Posterior cingulate gyrus (tissue), 11 donors: ENCODE measurements at regions not wholly inside any gene's neighbourhood (a gene's known extent, or its start where the extent isn't known, plus 50 kb on each side); places are given as distances from the start of the nearest gene placed in this dataset.
"Not testable (repeated sequence)": the region's sequence is repeated elsewhere in the genome, so short reads cannot be mapped to it uniquely, and the experiment has no call there.

Source experiments
- DNase-seq, 10 donors: peaks; one replicate each; pipeline versions ENCODE4 v3.0.0 to v3.0.0-alpha.2; 2020 to 2021; ENCODE audit warnings: mixed read lengths in 3 of 10
- intact Hi-C: fragments of 100-400 bp; cut with DNase I; formaldehyde crosslinking; loops from one replicate; pipeline ENCODE4 v1.15.1; 2023

DNA sequence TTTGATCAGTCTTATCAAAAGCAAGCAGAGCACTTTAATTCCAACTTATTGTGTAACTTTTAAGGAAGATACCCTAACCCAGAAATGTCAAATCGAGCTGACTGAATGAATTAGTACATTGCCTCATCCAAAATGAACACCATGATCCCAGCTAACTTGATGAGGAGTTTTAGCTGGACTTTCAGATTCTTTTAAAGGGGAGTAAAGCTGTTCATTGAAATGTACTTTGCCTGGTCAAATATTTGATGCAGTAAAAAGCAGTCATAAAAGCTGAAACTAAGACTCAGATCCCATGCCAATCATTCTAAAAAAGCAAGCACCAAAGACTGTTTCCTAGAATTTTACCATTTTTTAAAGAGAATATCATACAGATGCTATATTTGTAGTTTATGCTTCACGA, 114.1 kb downstream of the FSCB start:
- intact Hi-C loops: no loop called here
- DNase-seq: no peak

DNA sequence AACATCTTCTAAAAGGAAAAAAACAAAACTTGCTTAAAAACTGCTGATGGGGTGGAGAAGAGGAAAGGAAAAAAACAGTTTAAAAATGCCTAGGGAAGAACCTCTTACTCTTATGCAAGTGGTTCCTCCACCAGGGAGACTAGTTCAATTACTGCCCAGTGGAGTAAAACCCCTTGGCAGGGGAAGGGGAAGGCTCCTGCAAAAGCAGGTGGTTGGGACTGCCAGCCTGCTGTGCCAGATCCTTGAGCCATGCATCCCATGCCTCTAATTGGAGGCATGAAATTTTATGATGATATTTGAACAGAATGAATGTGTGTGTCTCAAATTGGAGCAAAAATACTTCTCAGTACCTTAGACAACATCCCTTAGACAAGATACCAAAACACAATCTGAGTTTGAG, 118.8 kb downstream of the FSCB start:
- intact Hi-C loops: no loop called here
- no peak for DNase-seq

DNA sequence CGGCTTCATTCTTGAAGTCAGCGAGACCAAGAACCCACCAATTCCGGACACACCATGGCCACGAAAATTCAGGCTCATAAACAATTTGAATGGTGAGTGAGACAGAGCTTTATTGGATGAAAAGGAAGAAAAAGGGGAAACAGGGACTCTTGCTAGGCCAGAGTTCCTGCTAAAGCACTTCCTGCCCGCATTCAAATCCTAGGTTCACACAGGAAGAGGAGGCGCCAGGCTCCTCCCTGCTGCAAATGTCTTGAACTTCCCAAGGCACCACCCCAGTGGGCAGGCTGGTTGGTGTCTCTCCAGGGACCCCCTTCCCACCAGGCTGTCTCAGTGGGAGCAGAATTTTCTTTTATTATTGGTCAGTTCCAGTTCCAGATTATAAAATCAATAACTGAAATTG, 121.2 kb downstream of the FSCB start:
- DNase-seq: no peak

DNA sequence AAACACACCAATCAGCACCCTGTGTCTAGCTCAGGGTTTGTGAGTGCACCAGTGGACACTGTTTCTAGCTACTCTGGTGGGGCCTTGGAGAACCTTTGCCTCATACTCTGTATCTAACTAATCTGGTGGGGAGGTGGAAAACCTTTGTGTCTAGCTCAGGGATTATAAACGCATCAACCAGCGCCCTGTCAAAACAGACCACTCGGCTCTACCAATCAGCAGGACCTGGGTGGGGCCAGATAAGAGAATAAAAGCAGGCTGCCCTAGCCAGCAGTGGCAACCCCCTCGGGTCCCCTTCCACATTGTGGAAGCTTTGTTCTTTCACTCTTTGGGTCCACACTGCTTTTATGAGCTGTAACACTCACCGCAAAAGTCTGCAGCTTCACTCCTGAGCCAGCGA, 121.8 kb downstream of the FSCB start:
- DNase-seq, intact Hi-C loops: not testable (repeated sequence)

More for the DNA sequence above, 121.2 kb downstream of the FSCB start:
- intact Hi-C loops: no loop called here

DNA sequence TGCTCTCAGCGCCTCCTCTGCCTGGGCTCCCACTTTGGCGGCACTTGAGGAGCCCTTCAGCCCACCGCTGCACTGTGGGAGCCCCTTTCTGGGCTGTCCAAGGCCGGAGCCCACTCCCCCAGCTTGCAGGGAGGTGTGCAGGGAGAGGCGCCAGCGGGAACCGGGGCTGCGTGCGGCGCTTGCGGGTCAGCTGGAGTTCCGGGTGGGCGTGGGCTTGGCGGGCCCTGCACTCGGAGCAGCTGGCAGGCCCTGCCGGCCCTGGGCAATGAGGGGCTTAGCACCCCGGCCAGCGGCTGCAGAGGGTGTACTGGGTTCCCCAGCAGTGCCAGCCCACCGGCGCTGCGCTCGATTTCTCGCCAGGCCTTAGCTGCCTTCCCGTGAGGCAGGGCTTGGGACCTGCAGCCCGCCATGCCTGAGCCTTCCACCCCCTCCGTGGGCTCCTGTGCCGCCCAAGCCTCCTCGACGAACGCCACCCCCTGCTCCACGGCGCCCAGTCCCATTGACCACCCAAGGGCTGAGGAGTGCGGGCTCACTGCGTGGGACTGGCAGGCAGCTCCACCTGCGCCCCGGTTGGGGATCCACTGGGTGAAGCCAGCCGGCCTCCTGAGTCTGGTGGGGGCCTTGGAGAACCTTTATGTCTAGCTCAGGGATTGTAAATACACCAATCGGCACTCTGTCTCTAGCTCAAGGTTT, 122.3 kb downstream of the FSCB start:
- intact Hi-C loops: not testable (repeated sequence)

DNA sequence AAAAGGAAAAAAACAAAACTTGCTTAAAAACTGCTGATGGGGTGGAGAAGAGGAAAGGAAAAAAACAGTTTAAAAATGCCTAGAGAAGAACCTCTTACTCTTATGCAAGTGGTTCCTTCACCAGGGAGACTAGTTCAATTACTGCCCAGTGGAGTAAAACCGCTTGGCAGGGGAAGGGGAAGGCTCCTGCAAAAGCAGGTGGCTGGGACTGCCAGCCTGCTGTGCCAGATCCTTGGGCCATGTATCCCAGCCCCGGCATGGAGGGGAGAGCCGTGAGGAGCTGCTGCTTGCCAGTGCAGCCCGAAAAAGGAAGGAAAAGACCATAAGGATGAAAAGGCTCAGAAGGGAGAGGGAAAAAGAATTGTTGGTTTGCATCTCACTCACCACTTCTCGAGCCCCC, 123.0 kb downstream of the FSCB start:
- intact Hi-C loops: no loop called here
- DNase-seq: peak in 1 of 10 donors; percentile 59

More for the DNA sequence above, 122.3 kb downstream of the FSCB start:
- peak in 2 of 10 donors; percentile 80 to 85 for DNase-seq

DNA sequence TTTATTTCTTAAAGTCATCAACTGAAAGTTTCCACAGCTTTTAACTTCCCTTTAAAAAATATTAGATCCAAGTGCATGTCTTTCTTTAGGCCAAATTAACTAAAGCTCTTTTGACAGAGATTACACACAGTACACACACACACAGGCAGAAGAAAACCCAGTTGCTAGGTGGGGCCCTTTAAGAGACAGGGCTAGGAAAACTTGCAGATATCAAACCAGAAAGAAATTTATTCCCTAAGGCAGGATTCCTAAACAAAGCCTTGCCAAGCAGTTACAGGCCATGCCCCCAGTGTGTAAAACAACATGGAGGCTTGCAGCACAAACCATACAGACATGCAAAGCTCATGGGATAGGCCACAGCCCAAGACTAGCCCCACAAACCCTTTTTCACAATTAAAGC, 123.4 kb downstream of the FSCB start:
- DNase-seq: no peak
- intact Hi-C loops: no loop called here

DNA sequence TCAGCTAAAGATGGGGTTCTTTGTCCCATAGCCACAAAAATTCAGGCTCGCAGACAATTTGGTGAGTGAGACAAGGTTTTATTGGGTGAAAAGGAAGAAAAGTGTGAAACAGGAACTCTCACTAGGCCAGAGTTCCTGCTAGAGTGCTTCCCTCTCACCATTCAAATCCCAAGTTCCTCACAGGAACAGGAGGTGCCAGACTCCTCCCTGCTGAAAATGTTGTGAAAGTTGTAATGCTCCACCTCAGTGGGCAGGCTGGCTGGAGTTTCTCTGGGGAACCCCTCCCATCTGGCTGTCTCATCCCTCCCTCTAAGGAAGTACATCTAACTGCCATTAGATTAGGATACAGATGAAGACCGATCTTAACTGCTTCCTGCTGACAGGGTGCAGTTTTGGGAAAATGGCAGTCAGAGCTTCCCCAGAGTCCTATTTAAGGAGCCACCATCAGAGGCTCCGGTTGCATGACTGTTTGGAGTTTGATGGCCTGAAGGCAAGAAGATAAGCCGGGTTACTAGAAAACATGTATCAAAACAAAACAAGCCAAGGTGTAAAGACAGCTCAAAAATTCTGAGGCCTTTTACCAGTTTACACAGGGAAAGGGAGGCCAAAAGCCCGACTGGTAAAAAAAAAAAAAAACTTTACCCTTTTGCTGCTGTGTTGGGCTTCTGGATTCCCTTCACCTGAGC, 127.6 kb downstream of the FSCB start:
- intact Hi-C loops: no loop called here

DNA sequence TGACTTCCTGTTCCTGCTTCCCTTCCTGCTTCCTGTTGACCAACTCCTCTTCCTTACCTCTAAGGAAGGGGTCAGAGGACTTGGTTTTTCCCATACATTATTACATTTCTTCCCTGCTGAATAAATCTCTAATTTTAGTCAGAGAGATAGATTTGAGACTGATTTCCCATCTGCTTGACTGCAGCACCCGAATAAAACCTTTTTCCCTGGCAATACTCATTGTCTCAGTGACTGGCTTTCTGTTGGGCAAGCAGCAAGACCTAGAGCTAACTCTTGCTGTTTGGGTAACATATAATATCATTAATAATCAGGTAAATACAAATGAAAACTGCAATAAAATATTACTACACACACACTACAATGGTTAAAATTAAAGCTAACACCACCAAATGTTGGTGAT, 132.2 kb downstream of the FSCB start:
- DNase-seq: no peak
- intact Hi-C loops: no loop called here

More for the DNA sequence above, 127.6 kb downstream of the FSCB start:
- DNase-seq: no peak

DNA sequence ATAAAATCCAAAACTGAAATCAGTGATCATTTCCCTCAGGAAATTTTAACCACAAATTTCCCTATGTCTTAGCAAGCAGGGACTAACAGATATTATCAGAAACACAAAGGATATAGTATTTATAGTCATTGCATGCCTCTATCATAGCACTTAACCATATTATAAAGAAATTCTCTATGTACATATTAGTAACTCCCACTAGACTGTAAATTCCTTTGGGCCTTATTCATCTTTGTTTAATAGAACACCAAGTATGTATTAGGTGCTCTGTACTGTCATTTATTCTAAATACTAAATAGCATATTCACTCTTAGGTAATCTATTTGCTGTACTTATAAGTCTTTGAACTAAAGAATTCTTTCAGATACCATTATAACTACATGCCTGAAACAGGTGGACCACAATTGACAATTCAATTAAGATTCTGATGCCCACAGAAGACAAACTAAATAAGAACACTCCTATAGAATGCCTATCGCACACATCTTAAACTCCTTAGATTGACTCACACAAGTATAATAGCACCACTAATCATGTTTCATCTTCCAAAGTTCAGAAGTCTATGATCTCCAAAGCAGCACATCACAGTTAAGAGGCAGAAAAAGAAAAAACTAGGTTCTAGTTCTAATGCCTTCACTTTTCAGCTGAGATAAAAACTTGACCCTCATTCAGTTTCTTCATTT, 134.1 kb downstream of the FSCB start:
- intact Hi-C loops: no loop called here
- no peak for DNase-seq

DNA sequence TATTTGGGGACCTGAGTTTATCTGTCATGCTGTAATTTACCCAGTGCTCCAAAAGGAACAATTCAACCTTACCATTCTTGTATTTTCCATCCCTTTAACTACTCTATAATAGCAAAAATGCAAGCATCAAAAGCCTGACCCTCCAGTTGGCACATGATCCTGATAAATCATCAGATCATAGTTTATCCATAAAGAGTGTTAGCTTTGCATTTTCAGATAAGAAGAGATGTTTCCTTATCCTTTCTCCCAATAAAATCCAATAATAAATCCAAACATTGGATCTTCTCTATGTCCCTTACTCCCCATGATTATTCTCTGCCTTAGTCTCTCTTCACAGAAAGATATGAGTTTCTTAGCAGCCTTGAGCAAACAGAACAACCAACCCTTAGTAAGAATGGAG, 134.9 kb downstream of the FSCB start:
- no peak for DNase-seq
- intact Hi-C loops: no loop called here

DNA sequence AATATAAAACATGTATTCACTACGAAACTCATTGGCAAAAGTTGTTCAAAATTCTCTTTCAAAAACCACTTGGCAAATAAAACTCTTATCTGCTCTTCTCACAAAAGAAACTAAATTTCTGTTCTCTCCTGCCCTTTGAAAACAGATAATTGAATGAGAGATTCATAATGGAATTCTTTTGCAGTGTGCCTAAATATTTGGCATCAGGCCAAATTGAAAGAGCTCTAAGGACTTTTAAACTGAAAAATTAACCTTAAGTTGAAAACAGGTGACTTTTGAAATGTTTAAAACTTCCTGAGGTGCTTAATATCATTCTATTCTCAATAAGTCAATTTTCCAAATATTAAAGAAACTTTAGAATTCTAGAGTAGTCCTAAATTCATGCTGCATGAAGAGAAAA, 136.4 kb downstream of the FSCB start:
- no peak for DNase-seq
- intact Hi-C loops: no loop called here

DNA sequence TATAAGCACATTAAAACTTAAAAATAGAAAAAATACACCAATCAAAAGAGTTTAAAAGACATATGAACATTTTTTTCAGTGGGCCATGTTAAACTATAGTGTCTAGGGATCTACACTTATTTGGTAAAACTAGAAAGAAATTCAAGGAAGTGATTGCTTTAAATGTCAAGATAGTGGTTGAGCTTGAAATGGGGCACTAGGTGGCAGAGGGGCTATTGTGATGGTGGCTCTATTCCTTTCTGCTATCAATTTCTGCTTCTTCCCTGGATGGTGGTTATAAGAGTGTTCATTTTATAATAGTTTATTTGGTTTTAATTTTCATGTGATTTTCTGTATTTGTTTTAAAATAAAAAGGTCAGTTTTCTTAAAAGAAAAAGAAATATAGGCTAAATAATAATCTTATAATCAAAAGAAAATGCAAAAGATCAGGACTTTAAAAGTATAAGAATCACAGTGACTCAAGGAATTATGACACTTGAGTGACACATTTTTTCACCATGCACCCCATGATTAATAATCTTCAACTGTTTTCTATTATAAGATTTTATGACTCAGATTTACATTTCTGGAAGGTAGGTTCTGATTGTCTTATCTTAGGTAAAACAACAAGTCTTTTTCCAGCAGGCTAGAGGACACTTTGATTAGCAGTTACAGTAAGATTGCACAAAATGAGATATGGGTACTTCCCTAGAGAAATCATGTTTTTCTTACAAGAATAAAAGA, 137.5 kb downstream of the FSCB start:
- DNase-seq: no peak
- intact Hi-C loops: no loop called here

DNA sequence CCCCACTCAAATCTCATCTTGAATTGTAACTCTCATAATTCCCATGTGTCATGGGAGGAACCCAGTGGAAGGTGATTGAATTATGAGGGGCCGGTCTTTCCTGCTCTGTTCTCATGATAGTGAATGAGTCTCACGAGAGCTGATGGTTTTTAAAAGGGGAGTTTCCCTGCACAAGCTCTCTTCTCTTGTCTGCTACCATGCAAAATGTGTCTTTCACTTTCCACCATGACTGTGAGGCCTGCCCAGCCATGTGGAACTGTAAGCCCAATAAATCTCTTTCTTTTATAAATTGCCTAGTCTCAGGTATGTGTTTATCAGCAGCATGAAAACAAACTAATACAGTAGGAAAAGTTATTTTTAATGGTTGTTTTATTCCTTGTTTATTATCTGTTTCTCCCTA, 146.0 kb downstream of the FSCB start:
- DNase-seq: no peak
- intact Hi-C loops: no loop called here

DNA sequence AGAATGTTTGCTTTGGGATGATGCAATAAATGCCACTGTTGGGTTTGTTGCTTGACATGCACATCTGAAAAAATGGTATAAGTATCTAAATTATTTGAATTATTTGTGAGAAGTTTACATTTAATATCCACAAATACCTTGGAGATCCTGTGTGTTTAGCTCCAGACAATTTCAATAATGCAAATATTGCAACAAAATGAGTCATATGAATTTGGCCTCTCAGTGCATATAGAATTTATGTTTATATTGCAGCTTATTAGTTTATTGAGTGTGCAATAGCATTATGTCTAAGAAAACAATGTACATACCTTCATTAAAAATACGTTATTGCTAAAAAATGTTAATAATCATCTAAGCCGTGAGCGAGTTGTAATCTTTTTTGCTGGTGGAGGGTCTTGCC, 153.3 kb downstream of the FSCB start:
- no peak for DNase-seq
- intact Hi-C loops: no loop called here

DNA sequence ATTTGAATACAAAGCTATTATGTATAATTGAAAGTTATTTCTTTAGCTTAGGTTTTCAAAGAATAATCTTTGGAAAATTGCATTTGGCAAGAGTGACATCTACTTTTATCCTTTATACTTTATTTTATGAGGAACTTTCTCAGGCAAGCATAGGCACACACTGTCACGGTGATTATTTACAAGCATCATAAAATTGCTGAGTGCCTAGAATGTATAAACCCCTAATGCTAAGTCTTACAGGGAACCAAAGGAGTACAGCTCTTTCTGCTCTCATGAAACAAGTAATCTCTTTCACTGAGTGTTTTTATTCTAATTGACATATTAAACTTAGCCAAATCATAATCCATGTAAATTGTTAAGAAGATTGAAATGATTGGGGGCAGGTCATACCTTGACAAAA, 154.9 kb downstream of the FSCB start:
- no peak for DNase-seq
- intact Hi-C loops: no loop called here

DNA sequence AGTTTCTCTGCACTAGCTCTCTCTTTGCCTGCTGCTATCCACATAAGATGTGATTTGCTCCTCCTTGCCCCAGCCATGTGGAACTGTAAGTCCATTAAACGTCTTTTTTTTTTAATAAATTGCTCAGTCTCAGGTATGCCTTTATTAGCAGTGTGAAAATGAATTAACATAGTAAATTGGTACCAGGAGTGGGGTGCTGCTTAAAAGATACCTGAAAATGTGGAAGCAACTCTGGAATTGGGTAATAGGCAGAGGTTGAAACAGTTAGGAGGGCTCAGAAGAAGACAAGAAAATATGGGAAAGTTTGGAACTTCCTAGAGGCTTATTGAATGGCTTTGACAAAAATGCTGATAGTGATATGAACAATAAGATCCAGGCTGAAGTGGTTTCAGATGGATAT, 159.8 kb downstream of the FSCB start:
- intact Hi-C loops: no loop called here
- no peak for DNase-seq

DNA sequence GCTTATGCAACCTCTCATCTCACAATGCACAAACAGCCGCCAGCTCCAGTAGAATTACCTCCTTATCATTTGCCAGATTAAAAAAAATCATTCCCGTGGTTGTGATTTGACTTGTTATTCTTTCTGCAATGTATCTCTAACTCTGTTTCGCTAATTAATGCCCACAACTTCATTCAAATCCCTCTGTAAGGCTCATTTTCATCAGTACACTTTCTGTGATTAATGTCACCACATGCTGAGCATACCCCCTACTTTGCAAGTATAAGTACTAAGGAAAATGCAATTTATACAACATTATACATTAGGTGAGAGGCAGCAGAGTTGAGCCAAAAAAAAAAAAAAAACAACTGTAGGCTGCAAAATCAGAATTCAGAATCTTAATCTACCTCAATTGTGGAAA, 166.0 kb downstream of the FSCB start:
- intact Hi-C loops: no loop called here
- DNase-seq: no peak

DNA sequence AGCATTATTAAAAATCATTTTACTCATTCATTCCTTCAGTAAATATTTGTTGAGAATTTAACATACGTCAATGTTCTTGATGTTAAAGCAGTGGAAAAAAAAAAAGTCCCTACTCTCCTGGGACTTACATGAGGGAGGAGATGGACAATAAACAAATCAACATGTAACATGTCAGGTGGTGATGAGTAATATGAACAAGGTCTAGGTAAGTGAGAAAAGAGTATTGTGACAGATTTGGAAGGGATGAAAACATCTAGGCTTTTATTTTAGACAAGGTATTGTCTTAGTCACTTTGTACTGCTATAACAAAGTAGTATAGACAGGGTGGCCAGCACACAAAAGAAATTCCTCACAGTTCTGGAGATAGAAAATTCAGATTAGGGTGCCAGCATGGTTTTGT, 167.2 kb downstream of the FSCB start:
- DNase-seq: no peak
- intact Hi-C loops: no loop called here

DNA sequence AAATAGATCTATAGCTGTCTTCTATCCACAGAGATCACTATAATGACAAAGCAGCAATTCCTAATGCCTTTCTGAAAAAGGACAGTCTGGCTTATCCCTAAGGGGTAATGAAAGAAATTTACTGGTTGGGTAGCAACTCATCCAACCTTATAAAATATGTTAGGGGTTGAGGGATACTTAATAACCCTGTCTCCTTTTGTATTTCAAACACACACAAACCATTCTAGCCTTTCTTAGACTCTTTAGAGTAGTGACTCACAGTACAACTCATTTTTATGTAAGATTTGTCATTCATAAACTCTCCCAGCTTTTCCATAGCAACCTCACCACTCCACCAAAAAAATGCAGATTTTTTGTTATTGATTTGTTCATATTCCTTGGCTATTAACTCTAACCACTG, 167.9 kb downstream of the FSCB start:
- DNase-seq: no peak
- intact Hi-C loops: no loop called here

DNA sequence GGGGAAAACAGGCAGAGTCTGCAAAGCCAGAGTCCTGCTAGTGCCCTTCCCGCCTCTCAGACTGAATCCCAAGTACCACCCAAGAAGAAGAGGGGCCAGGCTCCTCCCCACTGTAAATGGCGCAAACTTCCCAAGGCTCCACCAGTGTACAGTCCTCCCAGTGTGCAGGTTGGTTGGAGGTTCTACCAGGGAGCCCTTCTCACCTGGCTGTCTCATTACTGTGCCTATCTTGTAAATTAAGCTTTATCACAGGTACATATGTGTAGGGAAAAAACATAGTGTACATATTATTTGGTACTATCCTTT, 189.7 kb downstream of the FSCB start:
- peak in 1 of 10 donors; percentile 47 for DNase-seq
- intact Hi-C loops: no loop called here
